IMR-90 (cell line): ENCODE measurements at regions not wholly inside any gene's neighbourhood (a gene's known extent, or its start where the extent isn't known, plus 50 kb on each side); places are given as distances from the start of the nearest gene placed in this dataset.

Source experiments
- ATAC-seq: fragments of 200-7000 bp; cut with Tn5 transposase; 2 replicates; pipeline ENCODE4 v1.9.1; 2020; ENCODE audit warnings: low read depth, mild to moderate bottlenecking, moderate library complexity
- BruUV-seq: library from RNA; stranded (reverse); fragments of 400-500 nt; replicated peaks from 2 replicates; lab custom pipeline; 2021; lab: Mats Ljungman, UMichigan
- CTCF ChIA-PET: fragments of 300-600 bp; formaldehyde crosslinking; extraction: SDS; loops from one replicate; lab custom pipeline; 2021; ENCODE audit warnings: antibody characterized with exemption; lab: Yijun Ruan, JAX
- POLR2A ChIA-PET: fragments of 300-600 bp; sonication (Branson Sonifier 250); formaldehyde crosslinking; loops from one replicate; lab custom pipeline; 2022; ENCODE audit warnings: antibody characterized with exemption; ENCODE audit not compliant: unreplicated experiment; lab: Charles Lee
- DNase-seq: peaks from one replicate; pipeline ENCODE4 v3.0.0; 2013
- H2AFZ ChIP-seq: replicated peaks from 2 replicates; pipeline ENCODE3; 2013; ENCODE audit warnings: low read length, mild to moderate bottlenecking; ENCODE audit not compliant: poor library complexity
- H2AK5ac ChIP-seq: 2 replicates; pipeline ENCODE4 v1.6.1; 2013; ENCODE audit warnings: low read depth, low read length, inconsistent platforms
- H2AK9ac ChIP-seq: replicated peaks from 2 replicates; pipeline ENCODE3; 2013; ENCODE audit warnings: mild to moderate bottlenecking, low read depth, low read length, moderate library complexity; ENCODE audit not compliant: poor library complexity
- H2BK120ac ChIP-seq: 2 replicates; pipeline ENCODE4 v1.6.1; 2013; ENCODE audit warnings: low read depth, low read length, inconsistent platforms
- H2BK15ac ChIP-seq: 3 replicates; pipeline ENCODE4 v1.6.1; 2013; ENCODE audit warnings: low read depth, low read length, inconsistent platforms
- H2BK20ac ChIP-seq: 2 replicates; pipeline ENCODE4 v1.6.1; 2013; ENCODE audit warnings: low read depth, mild to moderate bottlenecking, inconsistent platforms, low read length, moderate library complexity
- H2BK5ac ChIP-seq: 2 replicates; pipeline ENCODE4 v1.6.1; 2013; ENCODE audit warnings: mild to moderate bottlenecking, low read depth, low read length, inconsistent platforms; ENCODE audit not compliant: poor library complexity, severe bottlenecking
- H3K14ac ChIP-seq: replicated peaks from 2 replicates; pipeline ENCODE4 v1.6.1; 2013; ENCODE audit warnings: low read depth, low read length, inconsistent platforms
- H3K18ac ChIP-seq: 2 replicates; pipeline ENCODE4 v1.6.1; 2013; ENCODE audit warnings: low read depth, low read length, control low read depth
- H3K23ac ChIP-seq: 2 replicates; pipeline ENCODE4 v1.6.1; 2013; ENCODE audit warnings: low read depth, low read length, inconsistent platforms
- H3K27ac ChIP-seq: 2 replicates; pipeline ENCODE4 v1.5.1; 2013; ENCODE audit warnings: mild to moderate bottlenecking, control low read depth, low read length; ENCODE audit not compliant: insufficient read depth
- H3K27me3 ChIP-seq: 2 replicates; pipeline ENCODE4 v1.6.1; 2013; ENCODE audit warnings: low read length; ENCODE audit not compliant: control insufficient read depth, insufficient read depth
- H3K36me3 ChIP-seq: 2 replicates; pipeline ENCODE4 v1.6.1; 2013; ENCODE audit warnings: low read length, mixed read lengths; ENCODE audit not compliant: control insufficient read depth, insufficient read depth
- H3K4ac ChIP-seq: 2 replicates; pipeline ENCODE4 v1.6.1; 2013; ENCODE audit warnings: low read depth, low read length, inconsistent platforms
- H3K4me1 ChIP-seq: 2 replicates; pipeline ENCODE4 v1.6.1; 2013; ENCODE audit warnings: low read length, mixed read lengths; ENCODE audit not compliant: control insufficient read depth, insufficient read depth
- H3K4me2 ChIP-seq: 2 replicates; pipeline ENCODE4 v1.6.1; 2013; ENCODE audit warnings: low read depth, mild to moderate bottlenecking, control low read depth, low read length, moderate library complexity
- H3K4me3 ChIP-seq: 2 replicates; pipeline ENCODE4 v1.5.1; 2013; ENCODE audit warnings: low read depth, mild to moderate bottlenecking, control low read depth, low read length, moderate library complexity; ENCODE audit not compliant: insufficient read depth
- H3K56ac ChIP-seq: 2 replicates; pipeline ENCODE4 v1.6.1; 2013; ENCODE audit warnings: low read length, inconsistent platforms; ENCODE audit not compliant: insufficient read depth; ENCODE audit errors: extremely low read depth
- H3K79me1 ChIP-seq, 2 experiments: 2 replicates each; pipeline ENCODE4 v1.6.1; 2013; ENCODE audit warnings: low read length in 2 of 2, inconsistent platforms in 1 of 2, low read depth in 1 of 2
- H3K9ac ChIP-seq: 2 replicates; pipeline ENCODE4 v1.6.1; 2013; ENCODE audit warnings: low read depth, low read length, control low read depth
- H3K9me1 ChIP-seq: 2 replicates; pipeline ENCODE4 v1.6.1; 2013; ENCODE audit warnings: low read length, inconsistent platforms; ENCODE audit not compliant: insufficient read depth
- H3K9me3 ChIP-seq: 2 replicates; pipeline ENCODE4 v1.6.1; 2013; ENCODE audit warnings: low read length; ENCODE audit not compliant: control insufficient read depth, insufficient read depth
- H4K20me1 ChIP-seq: 2 replicates; pipeline ENCODE4 v1.6.1; 2013; ENCODE audit warnings: low read length, inconsistent platforms; ENCODE audit not compliant: insufficient read depth
- H4K5ac ChIP-seq: 2 replicates; pipeline ENCODE4 v1.6.1; 2013; ENCODE audit warnings: mild to moderate bottlenecking, low read depth, low read length, control low read depth
- H4K8ac ChIP-seq, 2 experiments: 2 replicates each; pipeline ENCODE4 v1.6.1; 2013; ENCODE audit warnings: low read depth in 2 of 2, low read length in 2 of 2, control low read depth in 1 of 2, inconsistent platforms in 1 of 2
- H4K91ac ChIP-seq: 2 replicates; pipeline ENCODE4 v1.6.1; 2013; ENCODE audit warnings: low read depth, low read length, inconsistent platforms; ENCODE audit not compliant: insufficient read depth
- RCOR1 ChIP-seq: IDR thresholded peaks from 2 replicates; pipeline ENCODE4 v1.6.1; 2012; ENCODE audit warnings: mild to moderate bottlenecking, low read length, improper control_type of control experiment; ENCODE audit not compliant: insufficient replicate concordance
- SMC3 ChIP-seq: fragments of 150-350 bp; IDR thresholded peaks from 2 replicates; pipeline ENCODE4 v1.6.1; 2016; ENCODE audit warnings: low read depth, mild to moderate bottlenecking, antibody characterized with exemption, low read length, moderate library complexity
- WGBS, 2 experiments: methylation state at CpG; one replicate each; pipeline versions ENCODE4 v1.1.5 to v1.1.7; 2013; ENCODE audit warnings: missing lambda C conversion rate in 2 of 2; ENCODE audit not compliant: insufficient read length in 1 of 2; ENCODE audit errors: extremely low coverage in 2 of 2; 5-methylcytosine and 5-hydroxymethylcytosine counted together
- dilution Hi-C: fragments of 300-500 bp; cut with HindIII; formaldehyde crosslinking; loops from one replicate; pipeline ENCODE4 v1.14.3; 2018; ENCODE audit warnings: low sequenced_read_pairs; ENCODE audit not compliant: unreplicated experiment
- in situ Hi-C: fragments of 300-500 bp; cut with MboI; formaldehyde crosslinking; loops from 3 replicates; pipeline ENCODE4 v1.14.3; 2019; ENCODE audit warnings: low sequenced_read_pairs, inconsistent platforms, mixed read lengths
- intact Hi-C: fragments of 100-400 bp; cut with micrococcal nuclease; formaldehyde crosslinking; loops from 2 replicates; pipeline ENCODE4 v1.10.0; 2022

- Histone ChIP-seq H3K4me2 (no peak overlapping the region), H3K18ac (no peak overlapping the region), H4K8ac (no peak overlapping the region), H3K9me1 (no peaks in the 10 kb centered on the region), H2BK120ac (no peak overlapping the region), H3K79me1 (no peaks in the 10 kb centered on the region), H3K9me3 (no peaks in the 10 kb centered on the region), H3K4me1 (no peaks in the 10 kb centered on the region), H2BK5ac (no peak overlapping the region), H3K4ac (no peak overlapping the region), H3K56ac (no peak overlapping the region), H2BK20ac (no peak overlapping the region), H4K5ac (no peak overlapping the region), H3K27ac (no peak overlapping the region), H3K4me3 (no peak overlapping the region), H3K9ac (no peak overlapping the region), H3K27me3 (no peaks in the 10 kb centered on the region), H2AK9ac (no peak overlapping the region), H2AK5ac (no peak overlapping the region), H3K14ac (no peak overlapping the region), H3K23ac (no peak overlapping the region), H4K20me1 (no peaks in the 10 kb centered on the region), H4K91ac (no peak overlapping the region), H2AFZ (no peak overlapping the region), H3K36me3 (no peaks in the 10 kb centered on the region), H2BK15ac (no peak overlapping the region)
- no CpG with 5 or more reads among the region's 2 CpGs for WGBS, 2 experiments
- ATAC-seq = no peak
- TF ChIP-seq RCOR1 = no peak
- TF ChIP-seq SMC3 = no peak
- in situ Hi-C loops (no loop called here), intact Hi-C loops (no loop called here), dilution Hi-C loops (no loop called here)
- no TSS peak for BruUV-seq
- CTCF ChIA-PET = no interaction called here
- POLR2A ChIA-PET = no interaction called here
- no peak for DNase-seq
These were observed 127.7 kb upstream of the EDNRB start for GRCh38 chr13:78046331-78046730.
